HepG2 (cell line): ENCODE measurements at regions not wholly inside any gene's neighbourhood (a gene's known extent, or its start where the extent isn't known, plus 50 kb on each side); places are given as distances from the start of the nearest gene placed in this dataset.

Experiments
- ATAC-seq: fragments of 200-7000 bp; cut with Tn5 transposase; 3 replicates; pipeline ENCODE4 v1.9.1; 2020; ENCODE audit warnings: mild to moderate bottlenecking, moderate library complexity
- BruUV-seq: library from RNA; stranded (reverse); fragments of 400-500 nt; replicated peaks from 2 replicates; lab custom pipeline; 2021; lab: Mats Ljungman, UMichigan
- CTCF ChIA-PET: fragments of 300-600 bp; formaldehyde crosslinking; extraction: SDS; loops from one replicate; lab custom pipeline; 2021; ENCODE audit warnings: low total read pairs, inconsistent platforms, low intra/inter-chr PET ratio; lab: Yijun Ruan, JAX
- POLR2A ChIA-PET: fragments of 350-600 bp; sonication (Branson Sonifier 250); formaldehyde crosslinking; loops from one replicate; lab custom pipeline; 2020; ENCODE audit warnings: antibody characterized with exemption, inconsistent platforms; lab: Yijun Ruan, JAX
- DNase-seq: peaks from one replicate; pipeline ENCODE4 v3.0.0-alpha.2; 2015; ENCODE audit warnings: low spot score
- FAIRE-seq: peaks from 3 replicates; lab custom pipeline; 2011; peaks lifted over from hg19 to GRCh38; lab: Jason Lieb, UNC
- H2AFZ ChIP-seq: one replicate; pipeline ENCODE4 v1.6.1; 2011; ENCODE audit warnings: low read length, inconsistent platforms
- H3K27ac ChIP-seq: fragments of 300-600 bp; 3 replicates; pipeline ENCODE4 v1.8.0; 2011; ENCODE audit warnings: mixed run types, mild to moderate bottlenecking, mixed read lengths, low read length, inconsistent platforms; ENCODE audit not compliant: insufficient read depth; ENCODE audit errors: extremely low read length
- H3K27me3 ChIP-seq, 2 experiments: fragments of 200-600 bp in 1 of 2; 2 replicates in 1 of 2; 3 replicates in 1 of 2; pipeline versions ENCODE4 v1.6.0 to v1.8.0; 2011; ENCODE audit warnings: low read length in 2 of 2, mild to moderate bottlenecking in 2 of 2, moderate library complexity in 2 of 2, inconsistent platforms in 1 of 2; ENCODE audit not compliant: insufficient read depth in 2 of 2, control insufficient read depth in 1 of 2
- H3K36me3 ChIP-seq, 2 experiments: fragments of 200-600 bp in 1 of 2; replicated peaks in 1 of 2; 2 replicates in 1 of 2; 3 replicates in 1 of 2; pipeline versions ENCODE4 v1.5.1 to v1.8.0; 2011; ENCODE audit warnings: low read length in 2 of 2, inconsistent platforms in 1 of 2; ENCODE audit not compliant: insufficient read depth in 2 of 2, control insufficient read depth in 1 of 2
- H3K4me1 ChIP-seq: 2 replicates; pipeline ENCODE4 v1.5.1; 2012; ENCODE audit warnings: low read length, inconsistent platforms; ENCODE audit not compliant: insufficient read depth
- H3K4me2 ChIP-seq: 2 replicates; pipeline ENCODE4 v1.6.0; 2011; ENCODE audit warnings: low read depth, low read length, inconsistent platforms
- H3K4me3 ChIP-seq, 3 experiments: fragments of 200-600 bp in 1 of 3; sonication (generic), shearing (Covaris generic) in 1 of 3; replicated peaks in 1 of 3; 2 replicates each; pipeline ENCODE4 v1.5.1; 2011 to 2016; ENCODE audit warnings: low read length in 3 of 3, inconsistent platforms in 2 of 3, low read depth in 2 of 3, mild to moderate bottlenecking in 2 of 3, control low read depth in 1 of 3, mixed read lengths in 1 of 3; ENCODE audit not compliant: insufficient read depth in 1 of 3
- H3K79me2 ChIP-seq: one replicate; pipeline ENCODE4 v1.6.1; 2011; ENCODE audit warnings: low read length, inconsistent platforms; ENCODE audit not compliant: insufficient read depth
- H3K9ac ChIP-seq: 2 replicates; pipeline ENCODE4 v1.6.0; 2011; ENCODE audit warnings: mild to moderate bottlenecking, low read depth, low read length, inconsistent platforms; ENCODE audit not compliant: insufficient read depth
- H3K9me3 ChIP-seq: 2 replicates; pipeline ENCODE4 v1.5.1; 2012; ENCODE audit warnings: mild to moderate bottlenecking, low read length
- H4K20me1 ChIP-seq: 2 replicates; pipeline ENCODE4 v1.6.0; 2011; ENCODE audit warnings: inconsistent platforms, mild to moderate bottlenecking, low read length, moderate library complexity; ENCODE audit not compliant: insufficient read depth
- IKZF4 ChIP-seq: sonication (generic); formaldehyde crosslinking; IDR thresholded peaks from 2 replicates; pipeline ENCODE4 v1.5.1; 2020; ENCODE audit warnings: borderline replicate concordance, mild to moderate bottlenecking, low read depth, missing genetic modification reagents; ENCODE audit errors: not compliant biosample characterization
- KDM4B ChIP-seq: sonication (generic); formaldehyde crosslinking; IDR thresholded peaks from 2 replicates; pipeline ENCODE4 v1.4.0; 2020; ENCODE audit warnings: missing genetic modification reagents
- KDM6A ChIP-seq: IDR thresholded peaks from 2 replicates; pipeline ENCODE4 v1.6.1; 2016; ENCODE audit warnings: low read depth
- KLF12 ChIP-seq: sonication (generic); formaldehyde crosslinking; IDR thresholded peaks from 2 replicates; pipeline ENCODE4 v1.4.0; 2020; ENCODE audit warnings: missing genetic modification reagents, borderline replicate concordance
- MZF1 ChIP-seq: sonication (generic); formaldehyde crosslinking; IDR thresholded peaks from 2 replicates; pipeline ENCODE4 v1.8.1; 2023; ENCODE audit warnings: mild to moderate bottlenecking, missing genetic modification reagents, borderline replicate concordance
- NFKBIZ ChIP-seq: IDR thresholded peaks from 2 replicates; pipeline ENCODE4 v1.6.1; 2018; ENCODE audit warnings: missing genetic modification reagents, missing compliant biosample characterization
- NONO ChIP-seq, 2 experiments: fragments of 450-650 bp in 1 of 2; sonication (generic) in 1 of 2; formaldehyde crosslinking in 1 of 2; IDR thresholded peaks in 1 of 2; conservative IDR thresholded peaks in 1 of 2; 2 replicates each; pipeline versions ENCODE4 v1.6.1 to v1.8.0; 2017 to 2022; ENCODE audit warnings: mild to moderate bottlenecking in 1 of 2, missing genetic modification reagents in 1 of 2, moderate library complexity in 1 of 2
- ONECUT2 ChIP-seq: sonication (generic); formaldehyde crosslinking; IDR thresholded peaks from 2 replicates; pipeline ENCODE4 v1.4.0; 2020; ENCODE audit warnings: missing genetic modification reagents
- RBAK ChIP-seq: sonication (generic); formaldehyde crosslinking; IDR thresholded peaks from 2 replicates; pipeline ENCODE4 v1.5.1; 2020; ENCODE audit warnings: mild to moderate bottlenecking, missing genetic modification reagents
- SNAI1 ChIP-seq: sonication (generic); formaldehyde crosslinking; IDR thresholded peaks from 2 replicates; pipeline ENCODE4 v1.5.0; 2020; ENCODE audit warnings: mild to moderate bottlenecking, missing genetic modification reagents, borderline replicate concordance
- ZBTB7A ChIP-seq: sonication (generic); formaldehyde crosslinking; IDR thresholded peaks from 2 replicates; pipeline ENCODE4 v1.8.0; 2022; ENCODE audit warnings: mild to moderate bottlenecking, missing genetic modification reagents
- ZNF552 ChIP-seq: sonication (generic); formaldehyde crosslinking; IDR thresholded peaks from 2 replicates; pipeline ENCODE4 v1.9.0; 2022; ENCODE audit warnings: missing genetic modification reagents, mild to moderate bottlenecking, borderline replicate concordance
- ZSCAN20 ChIP-seq: sonication (generic); formaldehyde crosslinking; IDR thresholded peaks from 2 replicates; pipeline ENCODE4 v1.4.0; 2020; ENCODE audit warnings: missing genetic modification reagents, mild to moderate bottlenecking, borderline replicate concordance
- ZSCAN25 ChIP-seq: sonication (generic); formaldehyde crosslinking; IDR thresholded peaks from 2 replicates; pipeline ENCODE4 v1.8.0; 2022; ENCODE audit warnings: mild to moderate bottlenecking, missing genetic modification reagents
- WGBS: methylation state at CpG from one replicate; pipeline ENCODE4 v1.1.6; 2017; ENCODE audit warnings: low lambda C conversion rate; 5-methylcytosine and 5-hydroxymethylcytosine counted together
- in situ Hi-C: cut with HindIII; loops from 2 replicates; pipeline ENCODE4 v1.10.0; 2017; ENCODE audit warnings: low pct_unique_long_range_greater_than_20kb; ENCODE audit not compliant: extremely low pct_ligation_motif_present
- intact Hi-C: fragments of 100-400 bp; cut with micrococcal nuclease; formaldehyde crosslinking; loops from one replicate; pipeline ENCODE4 v1.10.0; 2022; ENCODE audit not compliant: unreplicated experiment
- TF ChIP-seq, protein P1 (sequence below): sonication (generic); formaldehyde crosslinking; IDR thresholded peaks from 2 replicates; pipeline ENCODE4 v1.4.0; 2020; ENCODE audit warnings: missing genetic modification reagents
- TF ChIP-seq, protein P2 (sequence below): sonication (generic); formaldehyde crosslinking; IDR thresholded peaks from 2 replicates; pipeline ENCODE4 v1.4.0; 2020; ENCODE audit warnings: missing genetic modification reagents, borderline replicate concordance

- TF ChIP-seq IKZF4 (CRISPR knock-in tag) (no peak), ZSCAN25 (CRISPR knock-in tag) (no peak), KDM6A (CRISPR knock-in tag) (no peak)
Observed at GRCh38 chr18:61666876-61667590, 225.8 kb downstream of the RNF152 start (continued).

- Histone ChIP-seq H3K27ac (no peak overlapping the region), H3K4me3 (no peak overlapping the region), H2AFZ (no peak overlapping the region), H3K36me3 (no peaks in the 10 kb centered on the region), H3K4me1 (no peaks in the 10 kb centered on the region), H3K9me3 (no peaks in the 10 kb centered on the region), H3K79me2 (no peaks in the 10 kb centered on the region), H3K9ac (no peak overlapping the region), H3K27me3 (no peaks in the 10 kb centered on the region), H3K4me2 (no peak overlapping the region), H4K20me1 (no peaks in the 10 kb centered on the region)
- intact Hi-C loops (no loop called here), in situ Hi-C loops (no loop called here)
- FAIRE-seq: no peak
- POLR2A ChIA-PET: no interaction called here
- ATAC-seq: no peak
- CTCF ChIA-PET: no interaction called here
- no peak for DNase-seq
- WGBS: 18% methylated on average over 2 of the region's 6 CpGs
- no TSS peak for BruUV-seq
- TF ChIP-seq RBAK (CRISPR knock-in tag) (no peak), ZSCAN20 (CRISPR knock-in tag) (no peak), ZNF552 (CRISPR knock-in tag) (no peak), NFKBIZ (CRISPR knock-in tag) (no peak), ZBTB7A (CRISPR knock-in tag) (no peak), NONO (IDR thresholded peaks at IDR 0.05) (no peak), NONO (CRISPR knock-in tag; conservative IDR thresholded peaks at IDR 0.05) (no peak), MZF1 (CRISPR knock-in tag) (no peak), ONECUT2 (no peak), SNAI1 (CRISPR knock-in tag) (no peak), KLF12 (CRISPR knock-in tag) (no peak), KDM4B (CRISPR knock-in tag) (no peak)
- TF ChIP-seq, protein P1, sequence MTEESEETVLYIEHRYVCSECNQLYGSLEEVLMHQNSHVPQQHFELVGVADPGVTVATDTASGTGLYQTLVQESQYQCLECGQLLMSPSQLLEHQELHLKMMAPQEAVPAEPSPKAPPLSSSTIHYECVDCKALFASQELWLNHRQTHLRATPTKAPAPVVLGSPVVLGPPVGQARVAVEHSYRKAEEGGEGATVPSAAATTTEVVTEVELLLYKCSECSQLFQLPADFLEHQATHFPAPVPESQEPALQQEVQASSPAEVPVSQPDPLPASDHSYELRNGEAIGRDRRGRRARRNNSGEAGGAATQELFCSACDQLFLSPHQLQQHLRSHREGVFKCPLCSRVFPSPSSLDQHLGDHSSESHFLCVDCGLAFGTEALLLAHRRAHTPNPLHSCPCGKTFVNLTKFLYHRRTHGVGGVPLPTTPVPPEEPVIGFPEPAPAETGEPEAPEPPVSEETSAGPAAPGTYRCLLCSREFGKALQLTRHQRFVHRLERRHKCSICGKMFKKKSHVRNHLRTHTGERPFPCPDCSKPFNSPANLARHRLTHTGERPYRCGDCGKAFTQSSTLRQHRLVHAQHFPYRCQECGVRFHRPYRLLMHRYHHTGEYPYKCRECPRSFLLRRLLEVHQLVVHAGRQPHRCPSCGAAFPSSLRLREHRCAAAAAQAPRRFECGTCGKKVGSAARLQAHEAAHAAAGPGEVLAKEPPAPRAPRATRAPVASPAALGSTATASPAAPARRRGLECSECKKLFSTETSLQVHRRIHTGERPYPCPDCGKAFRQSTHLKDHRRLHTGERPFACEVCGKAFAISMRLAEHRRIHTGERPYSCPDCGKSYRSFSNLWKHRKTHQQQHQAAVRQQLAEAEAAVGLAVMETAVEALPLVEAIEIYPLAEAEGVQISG (CRISPR knock-in tag): no peak
- TF ChIP-seq, protein P2, sequence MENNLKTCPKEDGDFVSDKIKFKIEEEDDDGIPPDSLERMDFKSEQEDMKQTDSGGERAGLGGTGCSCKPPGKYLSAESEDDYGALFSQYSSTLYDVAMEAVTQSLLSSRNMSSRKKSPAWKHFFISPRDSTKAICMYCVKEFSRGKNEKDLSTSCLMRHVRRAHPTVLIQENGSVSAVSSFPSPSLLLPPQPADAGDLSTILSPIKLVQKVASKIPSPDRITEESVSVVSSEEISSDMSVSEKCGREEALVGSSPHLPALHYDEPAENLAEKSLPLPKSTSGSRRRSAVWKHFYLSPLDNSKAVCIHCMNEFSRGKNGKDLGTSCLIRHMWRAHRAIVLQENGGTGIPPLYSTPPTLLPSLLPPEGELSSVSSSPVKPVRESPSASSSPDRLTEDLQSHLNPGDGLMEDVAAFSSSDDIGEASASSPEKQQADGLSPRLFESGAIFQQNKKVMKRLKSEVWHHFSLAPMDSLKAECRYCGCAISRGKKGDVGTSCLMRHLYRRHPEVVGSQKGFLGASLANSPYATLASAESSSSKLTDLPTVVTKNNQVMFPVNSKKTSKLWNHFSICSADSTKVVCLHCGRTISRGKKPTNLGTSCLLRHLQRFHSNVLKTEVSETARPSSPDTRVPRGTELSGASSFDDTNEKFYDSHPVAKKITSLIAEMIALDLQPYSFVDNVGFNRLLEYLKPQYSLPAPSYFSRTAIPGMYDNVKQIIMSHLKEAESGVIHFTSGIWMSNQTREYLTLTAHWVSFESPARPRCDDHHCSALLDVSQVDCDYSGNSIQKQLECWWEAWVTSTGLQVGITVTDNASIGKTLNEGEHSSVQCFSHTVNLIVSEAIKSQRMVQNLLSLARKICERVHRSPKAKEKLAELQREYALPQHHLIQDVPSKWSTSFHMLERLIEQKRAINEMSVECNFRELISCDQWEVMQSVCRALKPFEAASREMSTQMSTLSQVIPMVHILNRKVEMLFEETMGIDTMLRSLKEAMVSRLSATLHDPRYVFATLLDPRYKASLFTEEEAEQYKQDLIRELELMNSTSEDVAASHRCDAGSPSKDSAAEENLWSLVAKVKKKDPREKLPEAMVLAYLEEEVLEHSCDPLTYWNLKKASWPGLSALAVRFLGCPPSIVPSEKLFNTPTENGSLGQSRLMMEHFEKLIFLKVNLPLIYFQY (CRISPR knock-in tag): no peak
Observed at GRCh38 chr18:61664419-61665084, 228.3 kb downstream of the RNF152 start.
